ENCODE measurements at regions not wholly inside any gene's neighbourhood (a gene's known extent, or its start where the extent isn't known, plus 50 kb on each side); places are given as distances from the start of the nearest gene placed in this dataset.
"Not testable (repeated sequence)": the region's sequence is repeated elsewhere in the genome, so short reads cannot be mapped to it uniquely, and the experiment has no call there.

GRCh38 chr11:110347660-110348059, 51.2 kb upstream of the RDX start:
- no peak for DNase-seq (ENCODE audit: low read depth)

- peak; percentile 52 for DNase-seq (ENCODE audit: low read depth)
These were observed 53.0 kb upstream of the RDX start for GRCh38 chr11:110349138-110349996.

- DNase-seq (ENCODE audit: low read depth): not testable (repeated sequence)
These were observed 53.6 kb upstream of the RDX start for GRCh38 chr11:110349997-110350383.

GRCh38 chr11:110355011-110355744, 58.8 kb upstream of the RDX start:
- DNase-seq (ENCODE audit: low read depth): no peak

- peak; percentile 16 for DNase-seq (ENCODE audit: low read depth)
These were observed 60.6 kb upstream of the RDX start for GRCh38 chr11:110356762-110357671.

GRCh38 chr11:110358336-110358735, 61.9 kb upstream of the RDX start:
- no peak for DNase-seq (ENCODE audit: low read depth)

- DNase-seq (ENCODE audit: low read depth): not testable (repeated sequence)
These were observed 64.5 kb upstream of the RDX start for GRCh38 chr11:110360781-110361408.

GRCh38 chr11:110362971-110363509, 66.6 kb upstream of the RDX start:
- DNase-seq (ENCODE audit: low read depth): peak; percentile 28

- no peak for DNase-seq (ENCODE audit: low read depth)
These were observed 63.5 kb upstream of the FDX1 start for GRCh38 chr11:110366291-110366690.

- DNase-seq (ENCODE audit: low read depth): no peak
These were observed 62.2 kb upstream of the FDX1 start for GRCh38 chr11:110367571-110367970.

GRCh38 chr11:110371084-110371483, 58.7 kb upstream of the FDX1 start:
- no peak for DNase-seq (ENCODE audit: low read depth)

GRCh38 chr11:110373051-110373702, 56.6 kb upstream of the FDX1 start:
- DNase-seq (ENCODE audit: low read depth): no peak

GRCh38 chr11:110374921-110375320, 54.8 kb upstream of the FDX1 start:
- no peak for DNase-seq (ENCODE audit: low read depth)

- DNase-seq (ENCODE audit: low read depth): no peak
These were observed 54.4 kb upstream of the FDX1 start for GRCh38 chr11:110375351-110375750.

- DNase-seq (ENCODE audit: low read depth): no peak
These were observed 53.7 kb upstream of the FDX1 start for GRCh38 chr11:110376021-110376420.

GRCh38 chr11:110376711-110377324, 52.9 kb upstream of the FDX1 start:
- peak; percentile 87 for DNase-seq (ENCODE audit: low read depth)

GRCh38 chr11:110377434-110377833, 52.3 kb upstream of the FDX1 start:
- no peak for DNase-seq (ENCODE audit: low read depth)

GRCh38 chr11:110379261-110379660, 50.5 kb upstream of the FDX1 start:
- DNase-seq (ENCODE audit: low read depth): no peak

GRCh38 chr11:110379936-110380335, 49.8 kb upstream of the FDX1 start:
- DNase-seq (ENCODE audit: low read depth): no peak
